Right lobe of liver (tissue), 6 donors: ENCODE measurements at regions not wholly inside any gene's neighbourhood (a gene's known extent, or its start where the extent isn't known, plus 50 kb on each side); places are given as distances from the start of the nearest gene placed in this dataset.

Experiments used
- ATAC-seq, 4 donors: fragments of 200-7000 bp; cut with Tn5 transposase; one replicate each; pipeline ENCODE4 v1.9.1; 2020; ENCODE audit warnings: mild to moderate bottlenecking in 4 of 4, moderate library complexity in 4 of 4
- DNase-seq, 3 donors: peaks; one replicate each; pipeline ENCODE4 v3.0.0-alpha.2; 2020
- H3K27ac ChIP-seq, 3 donors: fragments of 200-600 bp; one replicate each; pipeline ENCODE4 v1.8.0; 2022
- H3K27me3 ChIP-seq, 2 donors: fragments of 200-600 bp; one replicate each; pipeline ENCODE4 v1.8.0; 2022
- H3K36me3 ChIP-seq, 4 donors: fragments of 200-600 bp; sonication (generic) in 1 of 4; one replicate each; pipeline versions ENCODE4 v1.5.1 to v1.8.0; 2017 to 2022; ENCODE audit warnings: control low read depth in 1 of 4
- H3K4me1 ChIP-seq, 4 donors: fragments of 200-600 bp; sonication (generic) in 1 of 4; one replicate each; pipeline versions ENCODE4 v1.5.1 to v1.8.0; 2017 to 2022; ENCODE audit warnings: control low read depth in 1 of 4
- H3K4me3 ChIP-seq, 3 donors: fragments of 200-600 bp; one replicate each; pipeline ENCODE4 v1.8.0; 2022
- H3K9me3 ChIP-seq, 4 donors: fragments of 200-600 bp; sonication (generic) in 1 of 4; one replicate each; pipeline versions ENCODE4 v1.5.1 to v1.8.0; 2017 to 2022; ENCODE audit warnings: control low read depth in 1 of 4
- CTCF ChIP-seq, 4 donors: fragments of 200-600 bp in 3 of 4; fragments of 450-650 bp in 1 of 4; IDR thresholded peaks; one replicate each; pipeline versions ENCODE4 v1.5.1 to v1.8.0; 2016 to 2022; ENCODE audit warnings: antibody characterized with exemption in 4 of 4, mild to moderate bottlenecking in 2 of 4
- POLR2A ChIP-seq: fragments of 450-650 bp; IDR thresholded peaks from one replicate; pipeline ENCODE4 v1.6.1; 2017; ENCODE audit warnings: antibody characterized with exemption, mild to moderate bottlenecking
- WGBS: methylation state at CpG from one replicate; pipeline ENCODE4 v1.1.6; 2018; ENCODE audit warnings: low coverage, low lambda C conversion rate; ENCODE audit not compliant: insufficient coverage; ENCODE audit errors: missing lambda C conversion rate; 5-methylcytosine and 5-hydroxymethylcytosine counted together
- intact Hi-C, 2 donors: fragments of 100-400 bp; cut with DNase I; formaldehyde crosslinking; loops; one replicate each; pipeline versions ENCODE4 v1.11.2 to v1.14.1; 2022
- donor health status: DM: no; HTN: yes; CAD: no.
- donor health status: DM: no; HTN: no; CAD: no.
- donor health status: DM: no; HTN: no; CAD: no.
- donor health status: DM: no; HTN: yes; CAD: no.
- donor health status: DM: no; HTN: yes; CAD: no.

DNA sequence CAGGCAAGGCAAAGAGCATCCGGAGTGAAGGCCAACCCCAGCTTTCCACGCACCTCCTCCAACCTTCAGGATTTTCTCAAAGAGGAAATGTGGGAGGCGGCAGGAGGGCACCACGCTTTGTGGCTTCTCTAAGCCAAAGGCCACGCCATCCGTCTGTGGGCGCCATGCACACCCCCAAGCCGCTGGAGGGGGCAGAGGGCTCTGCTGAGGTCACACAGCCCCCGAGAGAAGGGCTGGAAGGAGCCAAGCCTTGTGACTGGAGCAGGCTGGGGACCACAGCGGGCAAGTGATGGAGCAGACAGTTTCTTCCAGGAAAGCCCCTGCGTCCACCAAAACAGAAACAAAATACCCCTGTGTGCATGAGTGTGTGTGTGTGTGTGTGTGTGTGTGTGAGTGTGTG is 527.4 kb downstream of the BRD1 start:
- 53% methylated on average over 9 of the region's 11 CpGs for WGBS
- H3K9me3 ChIP-seq = no peaks in the 10 kb centered on the region
- no peaks in the 10 kb centered on the region for H3K27me3 ChIP-seq
- H3K4me3 ChIP-seq = no peak overlapping the region
- no peak overlapping the region for H3K27ac ChIP-seq
- no peaks in the 10 kb centered on the region for H3K36me3 ChIP-seq
- intact Hi-C loops = loop anchor here (5.0 kb wide), 2 partner anchors 253 to 723 kb away; no protein-coding TSS in a partner anchor
- no peak for TF ChIP-seq CTCF (IDR thresholded peaks at IDR 0.05)
- no peak for TF ChIP-seq POLR2A
- ATAC-seq (no peak), DNase-seq (peak in 1 of 3 donors; percentile 13)
- no peaks in the 10 kb centered on the region for H3K4me1 ChIP-seq

DNA sequence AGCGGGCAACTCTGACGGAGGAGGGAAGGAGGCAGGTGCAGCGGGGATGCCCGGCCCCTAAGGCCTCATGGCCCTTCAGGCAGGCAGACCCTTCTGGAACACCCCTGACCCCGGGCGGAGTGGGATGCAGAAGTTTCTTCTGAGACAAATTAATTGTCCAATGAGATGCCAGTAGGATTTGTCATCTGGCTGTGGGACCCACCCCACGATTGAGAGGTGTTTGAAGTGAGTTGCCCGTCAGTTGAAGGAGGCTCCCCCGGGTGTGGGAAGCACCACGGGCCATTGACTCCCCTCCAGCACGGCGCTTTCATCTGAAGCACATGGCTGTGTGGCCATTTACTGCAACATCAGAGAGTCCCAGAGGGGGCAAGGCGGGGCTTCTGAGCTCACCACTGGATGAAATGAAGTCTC is 527.8 kb downstream of the BRD1 start:
- Histone ChIP-seq H3K4me1 (no peaks in the 10 kb centered on the region), H3K9me3 (no peaks in the 10 kb centered on the region), H3K36me3 (no peaks in the 10 kb centered on the region), H3K27me3 (no peaks in the 10 kb centered on the region), H3K4me3 (no peak overlapping the region), H3K27ac (no peak overlapping the region)
- ATAC-seq = no peak
- 70% methylated on average over 7 of the region's 13 CpGs for WGBS
- intact Hi-C loops = loop anchor here (5.0 kb wide), 2 partner anchors 253 to 723 kb away; no protein-coding TSS in a partner anchor
- peak in 1 of 3 donors; percentile 33 for DNase-seq
- no peak for TF ChIP-seq POLR2A

GRCh38 chr22:49298834-49299750 is 528.6 kb downstream of the BRD1 start:
- no peaks in the 10 kb centered on the region for H3K36me3 ChIP-seq
- no peak for TF ChIP-seq POLR2A
- no peak for TF ChIP-seq CTCF (IDR thresholded peaks at IDR 0.05)
- intact Hi-C loops = no loop called here
- H3K4me3 ChIP-seq = no peak overlapping the region
- DNase-seq = peak in 1 of 3 donors; percentile 39
- WGBS = 74% methylated on average over 11 of the region's 34 CpGs
- no peaks in the 10 kb centered on the region for H3K27me3 ChIP-seq
- no peaks in the 10 kb centered on the region for H3K4me1 ChIP-seq
- no peaks in the 10 kb centered on the region for H3K9me3 ChIP-seq
- H3K27ac ChIP-seq = no peak overlapping the region
- ATAC-seq = no peak

DNA sequence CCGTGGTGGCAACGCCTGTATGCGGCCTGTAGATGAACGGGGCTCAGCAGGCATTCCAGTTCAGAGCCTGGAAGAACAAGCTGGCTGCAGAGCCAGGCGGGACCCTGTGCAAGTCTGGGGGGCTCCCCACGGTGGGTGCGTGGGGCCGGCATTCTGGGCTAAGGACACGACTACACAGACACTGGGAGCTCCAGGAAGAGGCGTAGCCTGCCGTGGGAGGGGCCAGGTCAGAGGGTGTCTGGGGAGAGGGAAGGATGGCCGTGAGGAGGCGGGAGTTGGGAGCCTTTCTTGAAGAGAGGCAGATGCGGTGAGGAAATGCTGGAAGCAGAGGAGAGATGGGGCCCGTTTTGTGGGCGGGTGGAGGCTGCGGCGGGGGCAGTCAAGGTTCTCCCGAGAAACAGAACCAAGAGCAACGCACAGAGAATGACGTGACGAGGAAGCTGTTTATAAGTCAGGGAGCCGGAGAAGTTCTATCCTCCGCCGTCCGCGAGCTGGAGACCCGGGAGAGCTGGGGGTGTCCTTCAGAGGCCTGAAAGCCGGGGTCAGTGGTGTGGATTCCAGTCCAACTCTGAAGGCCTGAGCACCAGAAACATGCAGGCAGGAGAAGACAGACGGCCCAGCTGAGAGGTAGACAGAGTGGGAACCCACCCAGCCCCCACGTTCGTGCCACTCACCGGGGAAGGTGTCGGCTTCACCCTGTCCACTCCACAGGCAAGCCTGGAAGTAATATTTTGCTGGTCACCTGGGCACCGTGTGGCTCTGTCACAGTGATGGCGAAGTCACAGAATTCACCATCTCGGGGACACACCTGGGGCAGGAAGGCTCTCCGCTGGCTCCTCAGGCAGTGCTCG is 529.6 kb downstream of the BRD1 start:
- ATAC-seq (peak in 1 of 4 donors; percentile 24), DNase-seq (no peak)
- Histone ChIP-seq H3K36me3 (no peaks in the 10 kb centered on the region), H3K4me1 (no peaks in the 10 kb centered on the region), H3K9me3 (no peaks in the 10 kb centered on the region), H3K27ac (no peak overlapping the region), H3K27me3 (no peaks in the 10 kb centered on the region), H3K4me3 (no peak overlapping the region)
- WGBS = 51% methylated on average over 17 of the region's 39 CpGs
- intact Hi-C loops = no loop called here
- no peak for TF ChIP-seq CTCF (IDR thresholded peaks at IDR 0.05)
- no peak for TF ChIP-seq POLR2A
